ENCODE measurements at regions not wholly inside any gene's neighbourhood (a gene's known extent, or its start where the extent isn't known, plus 50 kb on each side); places are given as distances from the start of the nearest gene placed in this dataset.

DNA sequence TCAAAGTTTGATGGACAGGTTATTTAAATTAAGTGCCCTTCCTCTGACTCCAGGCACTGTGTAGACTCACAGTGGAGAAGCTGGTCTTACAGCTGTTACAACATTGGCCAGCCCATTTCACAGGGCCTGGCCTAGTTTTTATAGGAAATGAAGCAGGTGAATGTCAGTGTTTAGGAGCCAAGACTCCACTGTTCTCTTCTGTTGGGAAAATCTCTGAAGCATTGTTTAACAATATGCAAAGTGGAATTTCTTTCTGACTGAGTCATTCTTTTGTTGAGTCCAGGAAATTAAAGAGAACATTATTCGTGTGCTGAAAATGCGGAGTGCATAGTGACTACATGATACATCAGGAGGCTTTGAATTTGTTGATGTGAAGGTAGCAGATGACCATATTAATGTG is 64.7 kb downstream of the ARRDC4 start:
- H3K4me1 ChIP-seq: peaks cover 0 to 4% of the 10 kb centered on the region in 2 donors
- H3K36me3 ChIP-seq: no peaks in the 10 kb centered on the region
- no peak overlapping the region for H3K27ac ChIP-seq
- intact Hi-C loops (cut with DNase I): no loop called here
- DNase-seq (ENCODE audit: low spot score in 2 of 2): no peak
- H3K4me3 ChIP-seq: no peak overlapping the region
- H3K9me3 ChIP-seq: no peaks in the 10 kb centered on the region
- TF ChIP-seq, protein P1, sequence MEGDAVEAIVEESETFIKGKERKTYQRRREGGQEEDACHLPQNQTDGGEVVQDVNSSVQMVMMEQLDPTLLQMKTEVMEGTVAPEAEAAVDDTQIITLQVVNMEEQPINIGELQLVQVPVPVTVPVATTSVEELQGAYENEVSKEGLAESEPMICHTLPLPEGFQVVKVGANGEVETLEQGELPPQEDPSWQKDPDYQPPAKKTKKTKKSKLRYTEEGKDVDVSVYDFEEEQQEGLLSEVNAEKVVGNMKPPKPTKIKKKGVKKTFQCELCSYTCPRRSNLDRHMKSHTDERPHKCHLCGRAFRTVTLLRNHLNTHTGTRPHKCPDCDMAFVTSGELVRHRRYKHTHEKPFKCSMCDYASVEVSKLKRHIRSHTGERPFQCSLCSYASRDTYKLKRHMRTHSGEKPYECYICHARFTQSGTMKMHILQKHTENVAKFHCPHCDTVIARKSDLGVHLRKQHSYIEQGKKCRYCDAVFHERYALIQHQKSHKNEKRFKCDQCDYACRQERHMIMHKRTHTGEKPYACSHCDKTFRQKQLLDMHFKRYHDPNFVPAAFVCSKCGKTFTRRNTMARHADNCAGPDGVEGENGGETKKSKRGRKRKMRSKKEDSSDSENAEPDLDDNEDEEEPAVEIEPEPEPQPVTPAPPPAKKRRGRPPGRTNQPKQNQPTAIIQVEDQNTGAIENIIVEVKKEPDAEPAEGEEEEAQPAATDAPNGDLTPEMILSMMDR (IDR thresholded peaks at IDR 0.05): no peak
- no peaks in the 10 kb centered on the region for H3K27me3 ChIP-seq

DNA sequence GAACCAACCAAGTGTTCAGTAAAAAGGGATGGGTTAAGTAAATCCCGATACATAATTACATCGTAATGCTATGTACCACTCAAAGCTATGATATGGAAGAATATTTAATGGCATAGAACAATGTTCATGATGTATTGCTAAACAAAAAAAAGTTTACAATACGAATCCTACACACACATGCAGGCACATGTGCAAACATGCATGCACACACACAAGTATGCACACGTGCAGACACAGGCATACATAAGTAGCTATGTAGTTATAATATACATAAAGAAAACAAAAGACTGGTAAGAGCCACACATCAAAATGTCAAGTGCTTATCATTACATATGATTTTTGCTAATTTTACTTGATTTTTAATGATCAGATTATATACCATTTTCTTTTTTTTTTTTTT is 74.2 kb downstream of the ARRDC4 start:
- no peak overlapping the region for H3K4me3 ChIP-seq
- H3K9me3 ChIP-seq: no peaks in the 10 kb centered on the region
- H3K27ac ChIP-seq: no peak overlapping the region
- intact Hi-C loops (cut with DNase I): no loop called here
- H3K27me3 ChIP-seq: no peaks in the 10 kb centered on the region
- H3K36me3 ChIP-seq: no peaks in the 10 kb centered on the region
- DNase-seq (ENCODE audit: low spot score in 2 of 2): no peak
- TF ChIP-seq, protein P1 (IDR thresholded peaks at IDR 0.05): no peak
- H3K4me1 ChIP-seq: no peaks in the 10 kb centered on the region

DNA sequence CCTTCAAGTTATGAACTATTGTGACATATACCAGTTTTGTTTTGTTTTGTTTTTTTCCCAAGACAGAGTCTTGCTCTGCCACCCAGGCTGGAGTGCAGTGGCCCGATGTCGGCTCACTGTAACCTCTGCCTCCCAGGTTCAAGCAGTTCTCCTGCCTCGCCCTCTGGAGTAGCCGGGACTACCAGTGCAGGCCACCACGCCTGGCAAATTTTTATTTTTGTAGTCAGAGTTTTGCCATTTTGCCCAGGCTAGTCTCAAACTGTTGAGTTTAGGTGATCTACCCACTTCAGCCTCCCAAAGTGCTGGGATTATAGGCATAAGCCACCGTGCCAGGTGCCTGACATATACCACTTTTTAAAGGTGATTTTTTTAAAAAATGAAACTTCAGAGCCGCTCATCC is 74.6 kb downstream of the ARRDC4 start:
- TF ChIP-seq, protein P1 (IDR thresholded peaks at IDR 0.05): no peak
- Histone ChIP-seq H3K27me3 (no peaks in the 10 kb centered on the region), H3K9me3 (no peaks in the 10 kb centered on the region), H3K27ac (no peak overlapping the region), H3K4me1 (no peaks in the 10 kb centered on the region), H3K4me3 (no peak overlapping the region), H3K36me3 (no peaks in the 10 kb centered on the region)
- DNase-seq (ENCODE audit: low spot score in 2 of 2): no peak
- intact Hi-C loops (cut with DNase I): no loop called here

DNA sequence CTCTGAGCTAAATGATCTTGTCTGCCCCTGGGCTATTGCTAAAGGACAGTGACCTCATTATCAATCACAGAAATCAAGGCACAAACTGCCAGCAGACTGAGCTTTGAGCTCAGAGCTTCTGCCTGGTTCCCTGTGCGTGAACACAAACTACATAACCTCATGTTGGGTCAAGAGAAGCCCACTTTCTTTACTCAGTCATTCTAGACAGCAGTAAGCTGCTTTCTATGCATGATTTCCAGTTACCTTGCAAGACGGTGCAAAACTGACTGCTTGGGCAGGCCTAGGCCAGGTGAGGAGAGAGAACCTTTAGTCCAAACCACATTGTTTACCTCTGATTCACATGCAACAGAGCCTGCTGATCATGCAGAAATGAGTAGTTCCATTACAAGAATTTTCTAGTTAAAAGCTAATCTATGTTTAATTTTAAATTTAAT is 75.1 kb downstream of the ARRDC4 start:
- H3K27me3 ChIP-seq: no peaks in the 10 kb centered on the region
- TF ChIP-seq, protein P1 (IDR thresholded peaks at IDR 0.05): no peak
- no peak for DNase-seq (ENCODE audit: low spot score in 2 of 2)
- H3K27ac ChIP-seq: no peak overlapping the region
- no peaks in the 10 kb centered on the region for H3K4me1 ChIP-seq
- no peaks in the 10 kb centered on the region for H3K36me3 ChIP-seq
- no peaks in the 10 kb centered on the region for H3K9me3 ChIP-seq
- intact Hi-C loops (cut with DNase I): no loop called here
- H3K4me3 ChIP-seq: no peak overlapping the region

DNA sequence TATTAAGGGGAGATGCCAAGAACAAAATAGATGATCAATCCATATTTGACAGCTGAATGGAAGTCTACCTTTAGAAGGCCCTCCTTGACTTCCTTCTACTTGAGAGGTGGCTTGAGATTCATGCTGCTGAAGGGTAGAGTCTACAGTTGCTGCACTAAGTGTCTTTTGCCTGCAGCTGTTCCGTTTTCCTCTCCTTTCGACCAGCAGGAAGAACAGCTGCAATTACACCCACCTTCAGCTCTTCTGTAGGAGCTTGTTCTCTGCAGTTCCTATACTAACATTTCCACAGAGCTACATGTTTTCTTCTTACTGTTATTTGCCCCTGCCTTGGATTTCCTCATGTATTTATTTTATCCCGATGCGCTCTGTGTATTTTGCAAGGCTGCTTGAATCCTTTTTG is 79.1 kb downstream of the ARRDC4 start:
- H3K4me3 ChIP-seq: no peak overlapping the region

More for the DNA sequence above, 79.1 kb downstream of the ARRDC4 start:
- Histone ChIP-seq H3K27me3 (no peaks in the 10 kb centered on the region), H3K9me3 (no peaks in the 10 kb centered on the region), H3K27ac (no peak overlapping the region), H3K4me1 (no peaks in the 10 kb centered on the region), H3K36me3 (no peaks in the 10 kb centered on the region)
- TF ChIP-seq, protein P1 (IDR thresholded peaks at IDR 0.05): no peak
- intact Hi-C loops (cut with DNase I): no loop called here
- no peak for DNase-seq (ENCODE audit: low spot score in 2 of 2)

Data from ascending aorta (tissue), 2 donors.